GM12872 (cell line): ENCODE measurements at regions not wholly inside any gene's neighbourhood (a gene's known extent, or its start where the extent isn't known, plus 50 kb on each side); places are given as distances from the start of the nearest gene placed in this dataset.

Experiments
- CTCF ChIP-seq: IDR thresholded peaks from 3 replicates; pipeline ENCODE4 v1.5.1; 2011; ENCODE audit warnings: low read depth, mild to moderate bottlenecking, low read length, moderate library complexity; ENCODE audit not compliant: insufficient read depth

GRCh38 chr2:239727776-239728600, 297.2 kb downstream of the NDUFA10 start:
- TF ChIP-seq CTCF, result no peak

- TF ChIP-seq CTCF, result no peak
Measured at GRCh38 chr2:239727182-239727775, 297.9 kb downstream of the NDUFA10 start.

- no peak for TF ChIP-seq CTCF
Measured at GRCh38 chr2:239726631-239727181, 298.4 kb downstream of the NDUFA10 start.

- TF ChIP-seq CTCF, result no peak
Measured at GRCh38 chr2:239726091-239726591, 299.0 kb downstream of the NDUFA10 start.

- TF ChIP-seq CTCF, result no peak
Measured at GRCh38 chr2:239725551-239725890, 299.6 kb downstream of the NDUFA10 start.

GRCh38 chr2:239724851-239725550, 300.1 kb downstream of the NDUFA10 start:
- no peak for TF ChIP-seq CTCF
